ENCODE measurements at regions not wholly inside any gene's neighbourhood (a gene's known extent, or its start where the extent isn't known, plus 50 kb on each side); places are given as distances from the start of the nearest gene placed in this dataset.
"Not testable (repeated sequence)": the region's sequence is repeated elsewhere in the genome, so short reads cannot be mapped to it uniquely, and the experiment has no call there.

DNA sequence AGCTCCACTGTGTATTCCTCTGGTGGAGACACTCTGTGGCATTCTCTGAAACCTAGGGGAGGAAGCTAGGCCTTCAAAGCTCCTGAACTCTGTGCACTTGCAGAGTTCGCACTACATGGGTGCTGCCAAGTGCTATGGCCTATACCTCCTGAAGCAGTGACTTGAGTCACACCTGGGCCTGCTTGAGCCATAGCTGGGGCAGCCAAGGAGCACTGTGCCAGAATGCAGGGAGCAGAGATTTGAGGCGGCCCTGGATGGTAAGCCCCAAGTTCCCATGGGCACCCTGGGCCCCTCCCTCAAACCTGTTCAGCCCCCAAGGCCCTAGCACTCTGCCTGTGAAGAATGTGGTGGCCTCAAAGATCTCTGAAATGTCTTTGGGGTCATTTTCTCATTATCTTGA, 212.9 kb downstream of the SPATA31A6 start:
- no peaks in the 10 kb centered on the region for H3K9me3 Mint-ChIP-seq
- no peaks in the 10 kb centered on the region for H3K4me1 Mint-ChIP-seq
- H3K36me3 Mint-ChIP-seq (ENCODE audit: low read depth), result no peaks in the 10 kb centered on the region
- H3K27me3 Mint-ChIP-seq (ENCODE audit: low read depth), result no peaks in the 10 kb centered on the region
- no peak overlapping the region for H3K4me3 Mint-ChIP-seq
- H3K27ac Mint-ChIP-seq, result no peak overlapping the region
- TF ChIP-seq, protein P1, sequence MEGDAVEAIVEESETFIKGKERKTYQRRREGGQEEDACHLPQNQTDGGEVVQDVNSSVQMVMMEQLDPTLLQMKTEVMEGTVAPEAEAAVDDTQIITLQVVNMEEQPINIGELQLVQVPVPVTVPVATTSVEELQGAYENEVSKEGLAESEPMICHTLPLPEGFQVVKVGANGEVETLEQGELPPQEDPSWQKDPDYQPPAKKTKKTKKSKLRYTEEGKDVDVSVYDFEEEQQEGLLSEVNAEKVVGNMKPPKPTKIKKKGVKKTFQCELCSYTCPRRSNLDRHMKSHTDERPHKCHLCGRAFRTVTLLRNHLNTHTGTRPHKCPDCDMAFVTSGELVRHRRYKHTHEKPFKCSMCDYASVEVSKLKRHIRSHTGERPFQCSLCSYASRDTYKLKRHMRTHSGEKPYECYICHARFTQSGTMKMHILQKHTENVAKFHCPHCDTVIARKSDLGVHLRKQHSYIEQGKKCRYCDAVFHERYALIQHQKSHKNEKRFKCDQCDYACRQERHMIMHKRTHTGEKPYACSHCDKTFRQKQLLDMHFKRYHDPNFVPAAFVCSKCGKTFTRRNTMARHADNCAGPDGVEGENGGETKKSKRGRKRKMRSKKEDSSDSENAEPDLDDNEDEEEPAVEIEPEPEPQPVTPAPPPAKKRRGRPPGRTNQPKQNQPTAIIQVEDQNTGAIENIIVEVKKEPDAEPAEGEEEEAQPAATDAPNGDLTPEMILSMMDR (IDR thresholded peaks at IDR 0.05; ENCODE audit: unreplicated experiment in 3 of 3), result no peak

DNA sequence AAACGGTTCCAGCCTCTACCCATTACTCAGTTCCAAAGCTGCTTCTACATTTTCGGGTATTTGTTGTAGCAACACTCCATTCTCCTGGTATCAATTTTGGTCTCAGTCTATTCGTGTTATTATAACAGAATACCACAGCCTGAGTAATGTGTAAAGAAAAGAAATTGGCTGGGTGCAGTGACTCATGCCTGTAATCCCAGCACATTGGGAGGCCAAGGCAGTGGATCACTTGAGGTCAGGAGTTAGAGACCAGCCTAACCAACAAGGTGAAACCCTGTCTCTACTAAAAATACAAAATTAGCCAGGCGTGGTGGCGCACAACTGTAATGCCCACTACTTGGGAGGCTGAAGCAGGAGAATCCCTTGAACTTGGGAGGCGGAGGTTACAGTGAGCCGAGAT, 213.9 kb downstream of the SPATA31A6 start:
- H3K9me3 Mint-ChIP-seq; H3K27me3 Mint-ChIP-seq (ENCODE audit: low read depth); H3K27ac Mint-ChIP-seq; H3K36me3 Mint-ChIP-seq (ENCODE audit: low read depth); H3K4me1 Mint-ChIP-seq; H3K4me3 Mint-ChIP-seq: not testable (repeated sequence)

DNA sequence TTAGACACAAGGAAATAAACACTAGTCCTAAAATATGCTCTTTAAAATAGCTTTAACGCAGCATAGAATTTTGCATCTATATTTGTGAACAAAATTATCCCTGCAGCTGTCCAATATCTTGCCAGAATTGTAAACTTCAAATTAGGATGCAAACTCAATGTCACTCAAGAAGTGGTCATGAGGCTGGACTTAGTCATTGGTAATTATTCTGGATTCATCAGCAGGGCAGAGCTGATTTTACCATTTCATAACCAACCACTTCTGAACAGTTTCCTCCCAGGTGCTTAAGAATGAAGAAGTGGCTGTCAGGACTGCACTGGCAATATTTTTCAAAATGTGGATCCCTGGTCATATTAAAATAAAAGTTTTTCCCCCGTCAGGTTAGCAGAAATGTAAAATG, 219.5 kb downstream of the SPATA31A6 start:
- H3K9me3 Mint-ChIP-seq; H3K4me3 Mint-ChIP-seq; H3K36me3 Mint-ChIP-seq (ENCODE audit: low read depth); H3K4me1 Mint-ChIP-seq; H3K27ac Mint-ChIP-seq; H3K27me3 Mint-ChIP-seq (ENCODE audit: low read depth): not testable (repeated sequence)

DNA sequence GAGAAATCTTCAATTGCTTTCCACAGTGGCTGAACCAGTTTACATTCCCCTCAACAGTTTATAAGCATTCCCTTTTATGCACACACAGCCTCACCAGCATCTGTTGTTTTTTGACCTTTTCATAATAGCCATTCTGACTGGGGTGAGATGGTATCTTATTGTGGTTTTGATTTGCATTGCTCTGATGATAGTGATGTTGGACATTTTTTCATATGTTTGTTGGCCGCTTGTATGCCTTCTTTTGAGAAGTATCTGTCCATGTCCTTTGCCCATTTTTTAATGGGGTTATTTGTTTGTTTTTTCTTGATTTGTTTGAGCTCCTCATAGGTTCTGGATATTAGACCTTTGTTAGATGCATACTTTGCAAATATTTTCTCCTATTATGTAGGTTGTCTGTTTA, 226.1 kb downstream of the SPATA31A6 start:
- not testable (repeated sequence) for H3K9me3 Mint-ChIP-seq; H3K27me3 Mint-ChIP-seq (ENCODE audit: low read depth); H3K27ac Mint-ChIP-seq; H3K4me3 Mint-ChIP-seq; H3K36me3 Mint-ChIP-seq (ENCODE audit: low read depth); H3K4me1 Mint-ChIP-seq

DNA sequence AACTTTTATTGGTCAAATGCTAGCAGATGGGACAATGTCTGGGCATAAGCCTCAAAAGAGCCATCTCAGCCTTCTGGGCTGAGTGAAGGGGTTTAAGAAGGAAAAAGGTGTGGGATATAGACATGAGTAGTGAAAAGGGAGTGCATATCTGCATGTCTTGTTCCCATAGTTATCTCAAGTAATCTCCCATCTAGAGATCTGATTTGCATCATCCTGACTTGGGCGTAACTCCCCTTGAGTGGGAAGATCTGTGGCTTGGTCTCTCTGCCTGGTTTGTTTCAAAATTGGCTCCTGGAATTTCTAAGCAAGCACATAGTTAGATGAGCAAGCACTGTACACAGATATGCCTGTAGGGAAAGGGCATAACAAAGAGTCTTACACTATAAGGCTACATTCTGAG, 228.9 kb downstream of the SPATA31A6 start:
- not testable (repeated sequence) for H3K36me3 Mint-ChIP-seq (ENCODE audit: low read depth); H3K4me3 Mint-ChIP-seq; H3K27me3 Mint-ChIP-seq (ENCODE audit: low read depth); H3K9me3 Mint-ChIP-seq; H3K4me1 Mint-ChIP-seq; H3K27ac Mint-ChIP-seq

DNA sequence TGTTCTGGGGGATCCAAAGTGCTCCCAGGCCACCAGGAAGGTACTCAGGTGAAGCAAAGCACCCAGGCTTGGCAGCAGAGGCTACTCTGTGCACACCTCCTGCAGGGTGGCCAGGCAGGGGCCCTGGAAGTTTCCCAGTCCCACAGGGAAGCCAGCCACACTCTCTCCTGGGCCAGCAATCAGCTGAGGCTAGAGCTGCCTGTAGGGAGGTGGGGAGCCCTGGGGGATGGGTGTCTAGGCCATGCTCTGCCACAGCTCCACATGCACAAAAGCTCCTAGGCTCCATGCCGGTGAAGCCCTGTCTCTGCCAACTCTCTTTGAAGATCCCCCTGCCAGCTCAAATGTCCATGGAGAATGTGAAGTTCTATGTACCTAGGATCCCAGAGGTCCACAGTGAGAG, 231.4 kb downstream of the SPATA31A6 start:
- not testable (repeated sequence) for H3K36me3 Mint-ChIP-seq (ENCODE audit: low read depth); H3K27ac Mint-ChIP-seq; H3K27me3 Mint-ChIP-seq (ENCODE audit: low read depth); H3K9me3 Mint-ChIP-seq; H3K4me3 Mint-ChIP-seq; H3K4me1 Mint-ChIP-seq

DNA sequence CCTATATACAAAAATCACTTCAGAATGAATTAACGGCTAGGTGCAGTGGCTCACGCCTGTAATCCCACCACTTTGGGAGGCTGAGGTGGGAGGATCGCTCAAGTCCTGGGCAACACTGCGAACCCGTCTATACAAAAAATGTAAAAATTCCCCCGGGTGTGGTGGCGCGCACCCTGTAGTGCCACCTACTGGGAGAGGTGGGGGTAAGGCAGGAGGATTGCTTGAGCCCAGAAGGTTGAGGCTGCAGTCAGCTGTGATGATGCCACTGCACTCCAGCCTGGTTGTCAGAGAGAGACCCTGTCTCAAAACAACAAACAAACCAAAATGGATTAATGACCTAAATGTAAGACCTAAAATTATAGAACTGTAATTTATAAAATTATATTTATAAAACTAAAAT, 236.2 kb downstream of the SPATA31A6 start:
- H3K27me3 Mint-ChIP-seq (ENCODE audit: low read depth); H3K27ac Mint-ChIP-seq; H3K36me3 Mint-ChIP-seq (ENCODE audit: low read depth); H3K9me3 Mint-ChIP-seq; H3K4me1 Mint-ChIP-seq; H3K4me3 Mint-ChIP-seq: not testable (repeated sequence)

DNA sequence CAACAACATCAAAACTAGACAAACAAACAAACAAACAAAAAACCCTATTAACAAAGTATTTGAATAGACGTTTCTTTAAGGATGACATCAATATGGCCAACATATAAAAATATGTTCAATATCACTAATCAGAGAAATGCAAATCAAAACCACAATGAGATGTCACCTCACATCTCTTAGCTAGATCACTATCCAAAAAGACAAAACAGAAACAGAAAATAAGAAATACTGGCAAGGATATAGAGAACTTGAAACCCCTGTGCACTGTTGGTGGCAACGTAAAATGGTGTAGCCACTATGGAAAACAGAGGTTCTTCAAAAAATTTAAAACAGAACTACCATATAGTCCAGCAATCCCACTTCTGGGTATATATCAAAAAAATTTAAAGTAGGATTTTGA, 236.9 kb downstream of the SPATA31A6 start:
- H3K36me3 Mint-ChIP-seq (ENCODE audit: low read depth); H3K4me1 Mint-ChIP-seq; H3K4me3 Mint-ChIP-seq; H3K9me3 Mint-ChIP-seq; H3K27me3 Mint-ChIP-seq (ENCODE audit: low read depth); H3K27ac Mint-ChIP-seq: not testable (repeated sequence)

DNA sequence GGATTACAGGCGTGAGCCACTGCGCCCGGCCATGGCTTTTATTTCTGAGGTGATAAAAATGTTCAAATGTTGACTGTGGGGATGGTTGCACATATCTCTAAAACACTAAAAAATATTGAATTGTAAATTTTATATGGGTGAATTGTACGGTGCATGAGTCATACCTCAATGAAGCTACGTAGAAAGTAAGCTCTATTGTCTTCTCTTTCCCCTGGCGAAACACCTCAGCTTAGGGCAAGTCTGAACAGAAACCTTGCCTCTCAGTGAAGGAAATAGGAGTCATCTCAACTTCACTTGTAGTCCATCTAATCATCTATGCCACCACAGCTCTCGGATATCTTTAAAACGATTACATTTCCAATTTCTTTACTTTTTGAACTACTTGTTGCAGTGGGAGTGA, 238.2 kb downstream of the SPATA31A6 start:
- H3K4me1 Mint-ChIP-seq; H3K27ac Mint-ChIP-seq; H3K27me3 Mint-ChIP-seq (ENCODE audit: low read depth); H3K36me3 Mint-ChIP-seq (ENCODE audit: low read depth); H3K4me3 Mint-ChIP-seq; H3K9me3 Mint-ChIP-seq: not testable (repeated sequence)

DNA sequence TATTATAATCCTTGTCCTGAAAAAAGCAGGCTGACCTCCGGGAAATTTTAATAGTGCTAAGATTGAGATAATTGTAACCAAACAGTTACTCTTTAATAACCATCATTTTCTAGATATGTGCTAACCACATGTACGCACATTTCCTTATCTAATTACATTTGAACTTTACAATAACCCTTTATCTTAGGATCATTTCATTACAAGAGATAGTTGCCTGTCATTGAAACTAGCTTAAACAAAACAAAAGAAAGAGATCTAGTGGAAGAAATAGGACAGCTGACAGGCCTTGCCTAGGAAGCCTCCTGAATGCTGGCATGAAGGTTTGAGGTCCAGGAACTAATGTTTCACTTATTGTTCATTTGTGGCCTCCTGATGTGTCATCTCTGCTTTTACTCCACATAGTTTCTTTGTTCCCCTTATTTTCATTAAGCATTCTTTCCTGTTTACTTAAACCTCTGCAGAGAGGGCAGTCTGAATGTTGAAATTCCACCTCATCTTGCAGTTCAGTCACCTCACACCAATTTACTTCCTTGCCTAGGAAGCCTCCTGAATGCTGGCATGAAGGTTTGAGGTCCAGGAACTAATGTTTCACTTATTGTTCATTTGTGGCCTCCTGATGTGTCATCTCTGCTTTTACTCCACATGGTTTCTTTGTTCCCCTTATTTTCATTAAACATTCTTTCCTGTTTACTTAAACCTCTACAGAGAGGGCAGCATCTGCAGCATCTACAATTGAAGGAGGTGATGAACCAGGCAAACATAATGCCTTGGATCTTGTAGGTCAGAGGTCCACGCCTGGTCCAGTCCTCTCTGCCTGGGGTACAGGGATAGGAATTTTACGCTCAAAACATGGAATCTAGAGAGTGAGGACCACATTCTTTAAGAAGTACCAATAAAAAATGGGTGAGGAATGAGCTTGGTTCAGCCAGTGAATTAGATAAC, 247.5 kb downstream of the SPATA31A6 start:
- not testable (repeated sequence) for H3K9me3 Mint-ChIP-seq; H3K36me3 Mint-ChIP-seq (ENCODE audit: low read depth); H3K27me3 Mint-ChIP-seq (ENCODE audit: low read depth); H3K4me3 Mint-ChIP-seq; H3K4me1 Mint-ChIP-seq
- peak overlapping the region in 1 of 3 experiments; percentile 37 for H3K27ac Mint-ChIP-seq

DNA sequence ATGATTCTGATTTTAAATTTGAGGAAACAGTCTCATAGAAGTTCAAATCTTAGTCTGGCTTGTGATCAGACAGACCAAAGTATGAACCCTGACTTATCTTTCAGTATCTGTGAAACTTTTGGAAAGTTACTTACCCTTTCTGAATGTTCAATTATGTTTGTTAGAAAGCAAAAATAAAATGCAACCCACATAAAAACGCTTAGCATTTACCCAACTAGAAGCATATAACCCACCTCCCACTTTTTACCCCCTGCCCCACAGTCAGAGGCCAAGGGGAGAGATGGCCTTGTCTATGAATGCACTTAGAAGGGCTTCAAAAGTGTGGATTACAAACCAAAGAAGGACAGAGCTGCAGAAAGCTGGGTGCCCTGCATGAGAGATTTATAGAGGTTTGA, 248.2 kb downstream of the SPATA31A6 start:
- H3K27me3 Mint-ChIP-seq (ENCODE audit: low read depth); H3K9me3 Mint-ChIP-seq; H3K4me1 Mint-ChIP-seq; H3K36me3 Mint-ChIP-seq (ENCODE audit: low read depth); H3K4me3 Mint-ChIP-seq: not testable (repeated sequence)
- H3K27ac Mint-ChIP-seq, result peak overlapping the region in 1 of 3 experiments; percentile 40

DNA sequence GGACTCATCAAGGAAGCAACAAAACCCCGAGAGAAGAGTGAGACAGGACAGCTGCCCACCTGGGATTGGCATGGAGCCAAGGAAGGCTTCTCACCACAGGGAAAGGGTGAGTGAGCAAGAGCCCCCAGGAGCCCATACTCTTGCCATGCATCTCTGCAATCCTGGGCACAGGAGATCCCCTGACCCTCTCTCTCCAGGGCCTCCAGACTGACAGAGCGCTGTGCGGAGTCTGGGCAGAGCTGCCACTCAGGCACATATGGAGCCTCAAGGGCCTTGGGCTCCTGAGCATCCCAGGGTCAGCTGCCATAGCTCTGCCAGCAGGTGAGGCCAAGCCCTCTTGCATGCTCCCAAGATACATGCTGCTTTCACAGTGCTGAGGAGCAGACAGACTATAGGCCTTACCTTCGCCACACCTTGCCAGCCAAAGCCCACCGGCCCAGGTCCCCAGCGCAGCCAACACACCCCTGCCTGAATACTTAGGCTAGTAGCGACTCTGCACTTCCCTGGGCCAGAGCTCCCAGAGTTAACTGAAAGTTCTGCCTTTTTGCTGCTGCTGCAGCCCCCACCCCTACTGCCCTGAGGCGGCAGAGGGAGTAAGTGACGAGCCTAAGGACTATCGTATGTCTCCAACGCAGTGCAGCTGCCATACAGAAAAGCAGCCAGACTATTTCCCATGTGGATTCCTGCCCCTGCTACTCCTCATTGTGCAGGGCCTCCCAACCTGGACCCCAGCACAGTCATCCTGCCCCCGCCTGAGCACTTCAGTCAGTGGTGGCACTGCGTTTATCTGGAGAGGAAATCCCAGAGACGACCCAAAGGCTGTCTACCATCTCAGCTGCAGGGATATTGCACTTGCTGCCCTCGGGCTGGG, 251.6 kb downstream of the SPATA31A6 start:
- not testable (repeated sequence) for H3K4me3 Mint-ChIP-seq; H3K4me1 Mint-ChIP-seq; H3K36me3 Mint-ChIP-seq (ENCODE audit: low read depth); H3K27me3 Mint-ChIP-seq (ENCODE audit: low read depth); H3K27ac Mint-ChIP-seq; H3K9me3 Mint-ChIP-seq

DNA sequence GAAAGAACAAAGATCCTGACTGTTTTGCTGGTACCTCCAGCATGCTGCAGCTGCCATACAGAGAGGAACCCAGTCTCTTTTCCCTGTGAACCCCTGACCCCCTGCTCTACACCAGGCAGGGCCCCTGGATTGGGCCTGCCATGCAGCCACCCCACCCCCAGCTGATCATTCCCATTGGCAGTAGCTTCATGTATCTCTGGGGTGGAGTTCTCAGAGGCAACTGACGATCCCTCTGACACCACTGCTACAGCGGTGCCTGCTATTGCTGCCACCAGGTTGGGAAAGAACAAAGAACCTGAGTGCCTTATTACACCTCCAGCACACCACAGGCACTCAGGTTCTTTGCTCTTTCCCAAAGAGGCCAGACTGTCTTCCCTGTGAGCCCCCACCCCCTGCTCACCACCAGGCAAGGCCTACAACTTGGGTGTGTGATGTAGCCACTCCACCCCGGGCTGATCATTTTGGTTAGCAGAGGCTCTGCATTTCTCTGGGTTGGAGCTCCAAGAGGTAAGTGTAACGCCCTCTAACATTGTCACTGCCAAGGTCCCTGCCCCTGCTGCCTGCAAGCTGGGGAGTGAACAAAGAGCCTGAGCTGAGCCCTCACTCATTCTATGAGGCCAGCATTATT, 252.4 kb downstream of the SPATA31A6 start:
- H3K27ac Mint-ChIP-seq; H3K9me3 Mint-ChIP-seq; H3K4me3 Mint-ChIP-seq; H3K27me3 Mint-ChIP-seq (ENCODE audit: low read depth); H3K4me1 Mint-ChIP-seq; H3K36me3 Mint-ChIP-seq (ENCODE audit: low read depth): not testable (repeated sequence)
